ENCODE measurements at regions not wholly inside any gene's neighbourhood (a gene's known extent, or its start where the extent isn't known, plus 50 kb on each side); places are given as distances from the start of the nearest gene placed in this dataset.

- TF ChIP-seq CTCF (IDR thresholded peaks at IDR 0.05) (no peak), POLR2A (IDR thresholded peaks at IDR 0.05) (no peak)
These were observed 404.9 kb downstream of the PCDH7 start for GRCh38 chr4:31125061-31125460.
